BJ (cell line): ENCODE measurements at regions not wholly inside any gene's neighbourhood (a gene's known extent, or its start where the extent isn't known, plus 50 kb on each side); places are given as distances from the start of the nearest gene placed in this dataset.

Experiments used
- CTCF ChIA-PET: fragments of 350-600 bp; formaldehyde crosslinking; extraction: SDS; loops from one replicate; lab custom pipeline; 2021; ENCODE audit warnings: antibody characterized with exemption, inconsistent platforms; lab: Yijun Ruan, JAX
- POLR2A ChIA-PET: fragments of 300-600 bp; sonication (Branson Sonifier 250); formaldehyde crosslinking; extraction: SDS; loops from one replicate; lab custom pipeline; 2021; ENCODE audit warnings: antibody characterized with exemption; lab: Charles Lee
- DNase-seq: peaks from one replicate; pipeline ENCODE4 v3.0.0-alpha.2; 2011; ENCODE audit warnings: low read depth
- H3K27me3 ChIP-seq: 2 replicates; pipeline ENCODE4 v1.6.0; 2011; ENCODE audit warnings: low read length; ENCODE audit not compliant: control insufficient read depth, insufficient read depth
- H3K36me3 ChIP-seq: 2 replicates; pipeline ENCODE4 v1.5.1; 2011; ENCODE audit warnings: low read length; ENCODE audit not compliant: control insufficient read depth, insufficient read depth
- H3K4me3 ChIP-seq: 2 replicates; pipeline ENCODE4 v1.5.1; 2011; ENCODE audit warnings: low read depth, mild to moderate bottlenecking, control low read depth, low read length
- TF ChIP-seq, protein P1 (sequence below): IDR thresholded peaks from 2 replicates; pipeline ENCODE4 v1.5.1; 2011; ENCODE audit warnings: low read depth, mild to moderate bottlenecking, control low read depth, inconsistent platforms, low read length, moderate library complexity; ENCODE audit not compliant: insufficient read depth

DNA sequence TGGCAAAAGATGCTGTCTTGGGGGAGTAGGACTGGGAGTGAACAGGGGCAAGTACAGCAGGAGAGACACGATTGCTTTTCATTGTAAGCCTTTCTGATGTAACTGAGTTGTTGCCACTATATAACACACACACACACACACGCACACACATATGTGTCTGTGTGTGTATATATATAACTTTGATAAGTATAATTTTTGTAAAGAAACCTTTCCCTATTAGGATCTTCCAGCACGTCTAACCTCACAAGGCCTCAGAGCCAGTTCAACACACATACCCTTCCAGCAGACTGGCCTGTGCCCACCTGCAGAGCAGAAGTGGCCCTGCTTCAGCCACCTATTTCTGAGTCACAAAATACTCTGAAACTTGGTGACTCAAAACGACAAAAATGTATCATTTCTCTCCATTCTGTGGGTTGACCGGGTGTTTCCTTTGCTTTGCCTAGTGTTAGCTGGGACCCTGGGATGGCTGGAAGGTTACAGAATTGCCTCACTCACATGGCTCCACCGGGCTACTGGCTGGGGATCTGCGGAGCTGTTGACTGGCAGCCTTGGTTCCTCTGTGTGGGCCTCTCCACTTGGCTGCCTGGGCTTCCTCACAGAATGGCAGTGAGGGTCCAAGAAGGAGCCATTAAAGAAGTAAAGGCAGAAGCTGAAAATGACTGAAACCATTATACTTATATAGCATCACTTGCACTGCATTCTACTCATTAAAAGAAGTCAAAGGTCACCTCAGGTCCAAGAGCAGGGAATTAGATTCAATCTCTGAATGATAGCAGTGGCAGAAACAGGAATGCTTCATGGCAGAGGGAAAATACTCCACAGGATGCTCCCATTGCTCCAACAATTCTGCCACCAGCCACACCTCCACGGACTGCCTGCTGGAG, 126.4 kb downstream of the BANF2 start:
- H3K36me3 ChIP-seq: no peaks in the 10 kb centered on the region
- H3K4me3 ChIP-seq: no peak overlapping the region
- TF ChIP-seq, protein P1, sequence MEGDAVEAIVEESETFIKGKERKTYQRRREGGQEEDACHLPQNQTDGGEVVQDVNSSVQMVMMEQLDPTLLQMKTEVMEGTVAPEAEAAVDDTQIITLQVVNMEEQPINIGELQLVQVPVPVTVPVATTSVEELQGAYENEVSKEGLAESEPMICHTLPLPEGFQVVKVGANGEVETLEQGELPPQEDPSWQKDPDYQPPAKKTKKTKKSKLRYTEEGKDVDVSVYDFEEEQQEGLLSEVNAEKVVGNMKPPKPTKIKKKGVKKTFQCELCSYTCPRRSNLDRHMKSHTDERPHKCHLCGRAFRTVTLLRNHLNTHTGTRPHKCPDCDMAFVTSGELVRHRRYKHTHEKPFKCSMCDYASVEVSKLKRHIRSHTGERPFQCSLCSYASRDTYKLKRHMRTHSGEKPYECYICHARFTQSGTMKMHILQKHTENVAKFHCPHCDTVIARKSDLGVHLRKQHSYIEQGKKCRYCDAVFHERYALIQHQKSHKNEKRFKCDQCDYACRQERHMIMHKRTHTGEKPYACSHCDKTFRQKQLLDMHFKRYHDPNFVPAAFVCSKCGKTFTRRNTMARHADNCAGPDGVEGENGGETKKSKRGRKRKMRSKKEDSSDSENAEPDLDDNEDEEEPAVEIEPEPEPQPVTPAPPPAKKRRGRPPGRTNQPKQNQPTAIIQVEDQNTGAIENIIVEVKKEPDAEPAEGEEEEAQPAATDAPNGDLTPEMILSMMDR: no peak
- H3K27me3 ChIP-seq: no peaks in the 10 kb centered on the region
- CTCF ChIA-PET: interaction anchor here (0.9 kb wide), 2 partner anchors 8 to 146 kb away, joined by 3 read pairs; no protein-coding TSS in a partner anchor
- POLR2A ChIA-PET: interaction anchor here (0.6 to 1.0 kb wide), 3 partner anchors 10 to 256 kb away, joined by 3 read pairs; partner anchors contain the start of gene DSTN
- DNase-seq: no peak

- no peak overlapping the region for H3K4me3 ChIP-seq
- H3K36me3 ChIP-seq: no peaks in the 10 kb centered on the region
- ChIA-PET POLR2A (interaction anchor here (0.6 to 1.0 kb wide), 3 partner anchors 11 to 255 kb away, joined by 3 read pairs; partner anchors contain the start of gene DSTN), CTCF (interaction anchor here (0.9 kb wide), 2 partner anchors 9 to 145 kb away, joined by 3 read pairs; no protein-coding TSS in a partner anchor)
- no peaks in the 10 kb centered on the region for H3K27me3 ChIP-seq
- TF ChIP-seq, protein P1: no peak
- no peak for DNase-seq
Measured at GRCh38 chr20:17825252-17825959, 125.6 kb downstream of the BANF2 start.

DNA sequence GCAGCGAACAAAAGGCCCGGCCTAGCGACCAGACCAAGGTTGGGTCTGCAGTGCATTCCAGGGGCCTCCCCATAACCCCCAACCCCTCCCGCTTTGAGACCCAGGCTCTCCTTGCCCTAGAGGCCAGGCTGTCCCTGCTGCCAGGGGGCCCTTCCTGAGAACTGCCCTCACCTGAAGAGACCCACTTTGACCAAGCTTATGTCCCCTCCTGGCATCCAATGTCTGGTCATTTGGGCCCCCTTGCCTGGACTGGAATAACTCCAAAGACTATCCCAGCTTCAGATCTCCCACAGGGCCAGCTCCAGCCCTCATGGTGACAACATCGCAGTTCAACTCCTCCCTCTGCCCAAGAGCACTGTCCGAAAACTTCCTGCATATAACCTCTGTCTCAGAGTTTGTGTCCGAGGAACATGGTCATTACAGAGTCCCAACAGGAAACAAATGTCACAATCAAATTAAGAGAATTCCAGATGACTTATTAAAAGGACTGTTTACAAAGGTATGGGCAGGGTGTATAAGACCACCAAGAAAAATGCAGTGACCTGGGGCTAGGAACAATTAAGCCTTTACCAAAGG, 125.0 kb downstream of the BANF2 start:
- H3K36me3 ChIP-seq: no peaks in the 10 kb centered on the region
- no peak for DNase-seq
- no peak overlapping the region for H3K4me3 ChIP-seq
- POLR2A ChIA-PET: interaction anchor here (1.0 kb wide), 1 partner anchor 12 kb away, joined by 3 read pairs; no protein-coding TSS in a partner anchor
- CTCF ChIA-PET: interaction anchor here (1.2 to 1.6 kb wide), 3 partner anchors 10 to 16 kb away, joined by 3 to 4 read pairs (median 3); no protein-coding TSS in a partner anchor
- TF ChIP-seq, protein P1: no peak
- no peaks in the 10 kb centered on the region for H3K27me3 ChIP-seq

GRCh38 chr20:17823409-17824144, 123.8 kb downstream of the BANF2 start:
- ChIA-PET CTCF (interaction anchor here (1.2 to 1.6 kb wide), 3 partner anchors 8 to 17 kb away, joined by 3 to 4 read pairs (median 3); no protein-coding TSS in a partner anchor), POLR2A (no interaction called here)
- DNase-seq: no peak

More at GRCh38 chr20:17823409-17824144, 123.8 kb downstream of the BANF2 start:
- TF ChIP-seq, protein P1: no peak
- H3K36me3 ChIP-seq: no peaks in the 10 kb centered on the region
- no peak overlapping the region for H3K4me3 ChIP-seq
- H3K27me3 ChIP-seq: no peaks in the 10 kb centered on the region
